ENCODE measurements at regions not wholly inside any gene's neighbourhood (a gene's known extent, or its start where the extent isn't known, plus 50 kb on each side); places are given as distances from the start of the nearest gene placed in this dataset.
"Not testable (repeated sequence)": the region's sequence is repeated elsewhere in the genome, so short reads cannot be mapped to it uniquely, and the experiment has no call there.

DNA sequence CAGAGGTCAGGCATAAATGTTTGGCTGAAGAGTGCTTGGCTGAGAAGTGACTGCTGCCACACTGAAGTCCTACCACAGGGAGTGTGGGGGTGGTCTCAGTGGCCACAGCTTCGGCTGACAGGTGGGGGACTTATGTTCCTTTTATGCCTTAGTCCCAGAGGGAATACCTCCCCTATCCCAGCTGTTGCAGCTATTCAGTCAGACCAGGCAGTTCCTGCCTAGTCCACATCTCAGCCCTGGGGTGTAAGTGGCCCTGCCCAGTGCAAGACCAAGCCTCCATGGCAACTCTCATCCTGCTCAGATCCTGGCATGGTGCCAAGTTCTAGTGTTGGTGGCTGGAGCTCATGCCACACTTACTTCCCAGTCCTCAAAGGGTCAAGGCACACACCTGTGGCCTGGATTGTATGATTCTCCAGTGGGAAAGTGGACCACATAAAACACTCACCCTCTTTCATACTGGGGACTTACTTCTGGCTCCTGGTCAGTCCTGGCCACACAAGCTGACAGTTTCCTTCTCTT, 161.3 kb upstream of the CAND1 start:
- Mint-ChIP-seq H3K4me1 (ENCODE audit: low read depth, unreplicated experiment) (no peaks in the 10 kb centered on the region), H3K36me3 (ENCODE audit: insufficient read depth, unreplicated experiment) (no peaks in the 10 kb centered on the region), H3K4me3 (ENCODE audit: low read depth, unreplicated experiment) (no peak overlapping the region), H3K27me3 (ENCODE audit: unreplicated experiment) (no peaks in the 10 kb centered on the region), H3K9me3 (ENCODE audit: low read depth, unreplicated experiment) (peaks cover 7% of the 10 kb centered on the region), H3K27ac (ENCODE audit: unreplicated experiment) (no peak overlapping the region)
- CTCF ChIA-PET = no interaction called here
- TF ChIP-seq, protein P1, sequence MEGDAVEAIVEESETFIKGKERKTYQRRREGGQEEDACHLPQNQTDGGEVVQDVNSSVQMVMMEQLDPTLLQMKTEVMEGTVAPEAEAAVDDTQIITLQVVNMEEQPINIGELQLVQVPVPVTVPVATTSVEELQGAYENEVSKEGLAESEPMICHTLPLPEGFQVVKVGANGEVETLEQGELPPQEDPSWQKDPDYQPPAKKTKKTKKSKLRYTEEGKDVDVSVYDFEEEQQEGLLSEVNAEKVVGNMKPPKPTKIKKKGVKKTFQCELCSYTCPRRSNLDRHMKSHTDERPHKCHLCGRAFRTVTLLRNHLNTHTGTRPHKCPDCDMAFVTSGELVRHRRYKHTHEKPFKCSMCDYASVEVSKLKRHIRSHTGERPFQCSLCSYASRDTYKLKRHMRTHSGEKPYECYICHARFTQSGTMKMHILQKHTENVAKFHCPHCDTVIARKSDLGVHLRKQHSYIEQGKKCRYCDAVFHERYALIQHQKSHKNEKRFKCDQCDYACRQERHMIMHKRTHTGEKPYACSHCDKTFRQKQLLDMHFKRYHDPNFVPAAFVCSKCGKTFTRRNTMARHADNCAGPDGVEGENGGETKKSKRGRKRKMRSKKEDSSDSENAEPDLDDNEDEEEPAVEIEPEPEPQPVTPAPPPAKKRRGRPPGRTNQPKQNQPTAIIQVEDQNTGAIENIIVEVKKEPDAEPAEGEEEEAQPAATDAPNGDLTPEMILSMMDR (IDR thresholded peaks at IDR 0.05; ENCODE audit: unreplicated experiment) = no peak
- BruUV-seq (replicated peaks) = no TSS peak
- no peak for DNase-seq
- intact Hi-C loops (cut with micrococcal nuclease; ENCODE audit: unreplicated experiment) = no loop called here

DNA sequence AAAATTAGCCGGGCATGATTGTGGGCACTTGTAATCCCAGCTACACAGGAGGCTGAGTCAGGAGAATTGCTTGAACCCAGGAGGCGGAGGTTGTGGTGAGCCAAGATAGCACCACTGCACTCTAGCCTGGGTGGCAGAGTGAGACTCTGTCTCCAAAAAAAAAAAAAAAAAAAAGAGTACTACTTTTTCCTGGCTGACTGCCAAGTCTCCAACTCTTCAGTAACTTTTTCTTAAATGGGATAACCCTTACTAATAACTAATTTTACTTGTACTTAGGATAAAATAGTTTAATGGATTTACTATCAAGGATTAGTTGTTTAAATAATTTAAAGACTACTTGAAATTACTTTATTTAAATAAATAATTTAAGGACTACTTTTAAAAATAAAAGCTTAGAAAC, 158.8 kb upstream of the CAND1 start:
- BruUV-seq (replicated peaks); intact Hi-C loops (cut with micrococcal nuclease; ENCODE audit: unreplicated experiment); H3K4me3 Mint-ChIP-seq (ENCODE audit: low read depth, unreplicated experiment); H3K4me1 Mint-ChIP-seq (ENCODE audit: low read depth, unreplicated experiment); H3K27ac Mint-ChIP-seq (ENCODE audit: unreplicated experiment); DNase-seq; H3K36me3 Mint-ChIP-seq (ENCODE audit: insufficient read depth, unreplicated experiment); H3K27me3 Mint-ChIP-seq (ENCODE audit: unreplicated experiment); H3K9me3 Mint-ChIP-seq (ENCODE audit: low read depth, unreplicated experiment): not testable (repeated sequence)
- CTCF ChIA-PET = interaction anchor here (0.7 kb wide), 1 partner anchor 470 kb away, joined by 4 read pairs; no protein-coding TSS in a partner anchor

- BruUV-seq (replicated peaks) = no TSS peak
- no peak overlapping the region for H3K27ac Mint-ChIP-seq (ENCODE audit: unreplicated experiment)
- H3K36me3 Mint-ChIP-seq (ENCODE audit: insufficient read depth, unreplicated experiment) = no peaks in the 10 kb centered on the region
- TF ChIP-seq, protein P1 (IDR thresholded peaks at IDR 0.05; ENCODE audit: unreplicated experiment) = no peak
- no peak overlapping the region for H3K4me3 Mint-ChIP-seq (ENCODE audit: low read depth, unreplicated experiment)
- H3K4me1 Mint-ChIP-seq (ENCODE audit: low read depth, unreplicated experiment) = no peaks in the 10 kb centered on the region
- peaks cover 3% of the 10 kb centered on the region for H3K9me3 Mint-ChIP-seq (ENCODE audit: low read depth, unreplicated experiment)
- no peaks in the 10 kb centered on the region for H3K27me3 Mint-ChIP-seq (ENCODE audit: unreplicated experiment)
- intact Hi-C loops (cut with micrococcal nuclease; ENCODE audit: unreplicated experiment) = no loop called here
- no peak for DNase-seq
- CTCF ChIA-PET = no interaction called here
These were observed 158.0 kb upstream of the CAND1 start for GRCh38 chr12:67111182-67111581.

GRCh38 chr12:67112586-67112985, 156.6 kb upstream of the CAND1 start:
- TF ChIP-seq, protein P1 (IDR thresholded peaks at IDR 0.05; ENCODE audit: unreplicated experiment) = no peak
- Mint-ChIP-seq H3K36me3 (ENCODE audit: insufficient read depth, unreplicated experiment) (no peaks in the 10 kb centered on the region), H3K4me1 (ENCODE audit: low read depth, unreplicated experiment) (no peaks in the 10 kb centered on the region), H3K4me3 (ENCODE audit: low read depth, unreplicated experiment) (no peak overlapping the region), H3K27ac (ENCODE audit: unreplicated experiment) (no peak overlapping the region), H3K9me3 (ENCODE audit: low read depth, unreplicated experiment) (no peaks in the 10 kb centered on the region), H3K27me3 (ENCODE audit: unreplicated experiment) (no peaks in the 10 kb centered on the region)
- BruUV-seq (replicated peaks) = no TSS peak
- intact Hi-C loops (cut with micrococcal nuclease; ENCODE audit: unreplicated experiment) = no loop called here
- CTCF ChIA-PET = no interaction called here
- no peak for DNase-seq

DNA sequence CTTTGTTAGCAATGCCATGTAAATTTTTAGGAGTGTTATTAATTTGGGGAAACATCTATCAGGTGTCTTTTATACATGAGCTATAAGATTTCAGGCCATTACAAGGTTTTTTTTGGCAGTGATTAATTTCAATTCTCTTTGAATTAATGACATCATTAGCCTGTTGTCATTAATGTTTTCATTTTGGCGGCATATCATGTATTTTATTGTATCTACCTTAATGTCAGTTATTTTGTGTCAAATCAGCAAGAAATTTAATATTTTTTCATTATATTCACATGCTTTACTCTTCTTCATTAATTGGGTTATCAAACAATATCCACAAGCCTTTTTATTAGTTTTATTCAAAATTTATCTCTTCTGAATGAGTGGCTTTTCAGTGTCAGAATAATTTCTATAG, 153.0 kb upstream of the CAND1 start:
- no peak overlapping the region for H3K27ac Mint-ChIP-seq (ENCODE audit: unreplicated experiment)
- BruUV-seq (replicated peaks) = no TSS peak
- H3K9me3 Mint-ChIP-seq (ENCODE audit: low read depth, unreplicated experiment) = no peaks in the 10 kb centered on the region
- DNase-seq = no peak
- intact Hi-C loops (cut with micrococcal nuclease; ENCODE audit: unreplicated experiment) = no loop called here
- CTCF ChIA-PET = no interaction called here
- TF ChIP-seq, protein P1 (IDR thresholded peaks at IDR 0.05; ENCODE audit: unreplicated experiment) = no peak
- H3K4me3 Mint-ChIP-seq (ENCODE audit: low read depth, unreplicated experiment) = no peak overlapping the region
- H3K36me3 Mint-ChIP-seq (ENCODE audit: insufficient read depth, unreplicated experiment) = no peaks in the 10 kb centered on the region
- H3K4me1 Mint-ChIP-seq (ENCODE audit: low read depth, unreplicated experiment) = no peaks in the 10 kb centered on the region
- peaks cover 11% of the 10 kb centered on the region for H3K27me3 Mint-ChIP-seq (ENCODE audit: unreplicated experiment)

All from Calu3 (cell line).